ENCODE measurements at regions not wholly inside any gene's neighbourhood (a gene's known extent, or its start where the extent isn't known, plus 50 kb on each side); places are given as distances from the start of the nearest gene placed in this dataset.
A peak's percentile ranks its signal among the peaks of the same experiment; 100 is the strongest.

- H3K27me3 ChIP-seq (ENCODE audit: insufficient read depth): no peaks in the 10 kb centered on the region
Observed at GRCh38 chr7:13320333-13320732, 632.9 kb downstream of the ARL4A start.

GRCh38 chr7:13321316-13321715, 633.9 kb downstream of the ARL4A start:
- H3K27me3 ChIP-seq (ENCODE audit: insufficient read depth): no peaks in the 10 kb centered on the region
- H4K20me1 ChIP-seq (replicated peaks; ENCODE audit: insufficient read depth): no peaks in the 10 kb centered on the region
- ATAC-seq (no peak), DNase-seq (ENCODE audit: low spot score) (no peak)
- peak overlapping the region; percentile 29; the same call in 1 of the 2 replicates for H3K27ac ChIP-seq (ENCODE audit: low read depth)
- H3K36me3 ChIP-seq (ENCODE audit: insufficient read depth): no peaks in the 10 kb centered on the region; the same call in 1 of the 2 replicates
- Mint-ChIP-seq H3K9me3 (peaks cover 5% of the 10 kb centered on the region), H3K4me3 (no peak overlapping the region), H3K27ac (peak overlapping the region; percentile 69), H3K27me3 (ENCODE audit: insufficient read depth, low read depth, poor library complexity) (peaks cover 3% of the 10 kb centered on the region), H3K36me3 (ENCODE audit: low read depth) (no peaks in the 10 kb centered on the region; the same call in 2 of the 3 replicates), H3K4me1 (peaks cover 20% of the 10 kb centered on the region)
- no peak overlapping the region for H2AFZ ChIP-seq
- H3K9me2 ChIP-seq (ENCODE audit: insufficient read depth): no peaks in the 10 kb centered on the region
- no peak overlapping the region for H3K4me3 ChIP-seq
- H3K4me1 ChIP-seq (ENCODE audit: insufficient read depth): peaks cover 19% of the 10 kb centered on the region
- no peaks in the 10 kb centered on the region for H3K79me2 ChIP-seq (replicated peaks; ENCODE audit: insufficient read depth)
- TF ChIP-seq JUNB (IDR thresholded peaks at IDR 0.05; ENCODE audit: unreplicated experiment) (no peak), EZH2phosphoT487 (IDR thresholded peaks at IDR 0.05; ENCODE audit: unreplicated experiment) (no peak), REST (IDR thresholded peaks at IDR 0.05; ENCODE audit: unreplicated experiment) (no peak), NANOG (IDR thresholded peaks at IDR 0.05; ENCODE audit: borderline replicate concordance) (no peak)
- peak overlapping the region; percentile 19 for H3K4me2 ChIP-seq
- H3F3A ChIP-seq (replicated peaks; ENCODE audit: low read depth): no peaks in the 10 kb centered on the region

More at GRCh38 chr7:13320333-13320732, 632.9 kb downstream of the ARL4A start:
- Mint-ChIP-seq H3K27ac (no peak overlapping the region), H3K27me3 (ENCODE audit: insufficient read depth, low read depth, poor library complexity) (peaks cover 3% of the 10 kb centered on the region), H3K4me1 (peaks cover 20% of the 10 kb centered on the region), H3K36me3 (ENCODE audit: low read depth) (peaks cover under 1% of the 10 kb centered on the region; the same call in 1 of the 3 replicates), H3K4me3 (no peak overlapping the region), H3K9me3 (peaks cover under 1% of the 10 kb centered on the region; the same call in 1 of the 3 replicates)
- Histone ChIP-seq H3K79me2 (replicated peaks; ENCODE audit: insufficient read depth) (no peaks in the 10 kb centered on the region), H4K20me1 (replicated peaks; ENCODE audit: insufficient read depth) (no peaks in the 10 kb centered on the region), H3K4me3 (no peak overlapping the region), H3K9me2 (ENCODE audit: insufficient read depth) (no peaks in the 10 kb centered on the region), H3K4me2 (no peak overlapping the region), H3K36me3 (ENCODE audit: insufficient read depth) (no peaks in the 10 kb centered on the region), H2AFZ (no peak overlapping the region), H3F3A (replicated peaks; ENCODE audit: low read depth) (no peaks in the 10 kb centered on the region), H3K27ac (ENCODE audit: low read depth) (no peak overlapping the region), H3K4me1 (ENCODE audit: insufficient read depth) (peaks cover 19% of the 10 kb centered on the region)
- ATAC-seq (no peak), DNase-seq (ENCODE audit: low spot score) (no peak)
- TF ChIP-seq, protein P1, sequence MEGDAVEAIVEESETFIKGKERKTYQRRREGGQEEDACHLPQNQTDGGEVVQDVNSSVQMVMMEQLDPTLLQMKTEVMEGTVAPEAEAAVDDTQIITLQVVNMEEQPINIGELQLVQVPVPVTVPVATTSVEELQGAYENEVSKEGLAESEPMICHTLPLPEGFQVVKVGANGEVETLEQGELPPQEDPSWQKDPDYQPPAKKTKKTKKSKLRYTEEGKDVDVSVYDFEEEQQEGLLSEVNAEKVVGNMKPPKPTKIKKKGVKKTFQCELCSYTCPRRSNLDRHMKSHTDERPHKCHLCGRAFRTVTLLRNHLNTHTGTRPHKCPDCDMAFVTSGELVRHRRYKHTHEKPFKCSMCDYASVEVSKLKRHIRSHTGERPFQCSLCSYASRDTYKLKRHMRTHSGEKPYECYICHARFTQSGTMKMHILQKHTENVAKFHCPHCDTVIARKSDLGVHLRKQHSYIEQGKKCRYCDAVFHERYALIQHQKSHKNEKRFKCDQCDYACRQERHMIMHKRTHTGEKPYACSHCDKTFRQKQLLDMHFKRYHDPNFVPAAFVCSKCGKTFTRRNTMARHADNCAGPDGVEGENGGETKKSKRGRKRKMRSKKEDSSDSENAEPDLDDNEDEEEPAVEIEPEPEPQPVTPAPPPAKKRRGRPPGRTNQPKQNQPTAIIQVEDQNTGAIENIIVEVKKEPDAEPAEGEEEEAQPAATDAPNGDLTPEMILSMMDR (conservative IDR thresholded peaks at IDR 0.05; ENCODE audit: low read depth in 2 of 2): no peak
- no peak for TF ChIP-seq ZNF331 (CRISPR knock-in tag; IDR thresholded peaks at IDR 0.05; ENCODE audit: low read depth)
- TF ChIP-seq POLR2AphosphoS5 (IDR thresholded peaks at IDR 0.05; ENCODE audit: low read depth): no peak
- no peak for TF ChIP-seq CREB1 (CRISPR knock-in tag; IDR thresholded peaks at IDR 0.05; ENCODE audit: low read depth)
- no peak for TF ChIP-seq NANOG (IDR thresholded peaks at IDR 0.05; ENCODE audit: borderline replicate concordance)

All from GM23338 (cell line).